ENCODE measurements at regions not wholly inside any gene's neighbourhood (a gene's known extent, or its start where the extent isn't known, plus 50 kb on each side); places are given as distances from the start of the nearest gene placed in this dataset.

DNA sequence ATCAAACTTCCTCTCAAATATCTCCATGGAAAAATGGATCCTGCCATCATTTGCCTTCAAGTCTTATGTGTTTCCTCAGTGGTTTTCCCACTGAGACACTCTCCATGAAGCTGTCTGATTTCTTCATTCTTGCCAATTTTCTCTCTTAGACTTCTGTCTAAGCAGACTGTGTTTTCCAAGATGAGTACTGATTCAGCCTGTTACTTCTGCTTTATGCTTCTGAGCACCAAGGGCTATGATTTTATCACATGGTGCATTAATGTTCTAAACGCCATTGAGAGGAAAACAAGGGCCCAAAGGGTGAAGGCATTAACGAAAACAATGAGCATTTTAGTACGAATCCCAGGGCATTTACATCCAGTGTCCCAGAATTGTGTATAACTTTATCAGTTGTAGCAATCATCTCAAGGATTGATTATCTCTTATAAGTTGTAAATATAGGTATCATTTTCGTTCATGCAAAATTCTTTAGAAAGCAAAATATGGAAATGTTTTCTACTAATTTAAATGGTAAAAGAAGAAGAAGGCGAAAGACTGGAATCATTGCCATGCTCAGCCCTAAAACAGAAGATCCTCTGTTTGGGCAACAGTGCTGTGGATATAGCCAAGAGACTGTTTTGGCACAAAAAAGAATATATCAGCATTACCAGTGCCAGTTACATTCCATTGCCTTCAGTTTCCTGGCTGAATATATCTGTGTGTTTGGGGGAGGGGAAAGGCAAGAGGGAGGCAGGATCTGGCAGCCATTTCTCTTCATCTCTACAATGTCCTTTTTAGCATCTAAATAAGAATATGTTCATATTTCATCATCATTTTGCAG, 537.6 kb downstream of the ANXA1 start:
- Histone ChIP-seq H3K36me3 (ENCODE audit: control insufficient read depth in 1 of 2, insufficient read depth in 2 of 2, low read length in 1 of 2) (no peaks in the 10 kb centered on the region), H3K9me3 (ENCODE audit: control insufficient read depth, low read length) (peaks cover 2% of the 10 kb centered on the region), H3K27ac (ENCODE audit: low read depth in 1 of 2, low read length in 2 of 2) (no peak overlapping the region), H3K4me1 (ENCODE audit: control insufficient read depth in 1 of 2, insufficient read depth in 2 of 2, low read length in 2 of 2) (no peaks in the 10 kb centered on the region), H3K4me3 (ENCODE audit: low read length in 2 of 2) (no peak overlapping the region), H3K27me3 (ENCODE audit: control insufficient read depth in 1 of 2, insufficient read depth in 2 of 2, low read length in 1 of 2) (no peaks in the 10 kb centered on the region)
- ATAC-seq (ENCODE audit: low FRiP score) (no peak), DNase-seq (no peak)
- WGBS, 2 donors: 66 to 75% methylated on average over 5 of the region's 5 CpGs
- intact Hi-C loops (cut with DNase I): no loop called here

- no peaks in the 10 kb centered on the region for H3K27me3 ChIP-seq (ENCODE audit: control insufficient read depth in 1 of 2, insufficient read depth in 2 of 2, low read length in 1 of 2)
- H3K4me1 ChIP-seq (ENCODE audit: control insufficient read depth in 1 of 2, insufficient read depth in 2 of 2, low read length in 2 of 2): no peaks in the 10 kb centered on the region
- 56% methylated on average over 1 of the region's 1 CpG for WGBS, 2 donors
- no peak for ATAC-seq (ENCODE audit: low FRiP score)
- no peaks in the 10 kb centered on the region for H3K36me3 ChIP-seq (ENCODE audit: control insufficient read depth in 1 of 2, insufficient read depth in 2 of 2, low read length in 1 of 2)
- no peaks in the 10 kb centered on the region for H3K9me3 ChIP-seq (ENCODE audit: control insufficient read depth, low read length)
- no peak overlapping the region for H3K27ac ChIP-seq (ENCODE audit: low read depth in 1 of 2, low read length in 2 of 2)
- H3K4me3 ChIP-seq (ENCODE audit: low read length in 2 of 2): no peak overlapping the region
- intact Hi-C loops (cut with DNase I): no loop called here
- no peak for DNase-seq
Measured at GRCh38 chr9:73701415-73702057, 549.9 kb downstream of the ANXA1 start.

GRCh38 chr9:73714294-73714693, 562.6 kb downstream of the ANXA1 start:
- Histone ChIP-seq H3K4me1 (ENCODE audit: control insufficient read depth in 1 of 2, insufficient read depth in 2 of 2, low read length in 2 of 2) (no peaks in the 10 kb centered on the region), H3K27me3 (ENCODE audit: control insufficient read depth in 1 of 2, insufficient read depth in 2 of 2, low read length in 1 of 2) (no peaks in the 10 kb centered on the region), H3K27ac (ENCODE audit: low read depth in 1 of 2, low read length in 2 of 2) (no peak overlapping the region), H3K36me3 (ENCODE audit: control insufficient read depth in 1 of 2, insufficient read depth in 2 of 2, low read length in 1 of 2) (no peaks in the 10 kb centered on the region), H3K9me3 (ENCODE audit: control insufficient read depth, low read length) (no peaks in the 10 kb centered on the region), H3K4me3 (ENCODE audit: low read length in 2 of 2) (no peak overlapping the region)
- DNase-seq: no peak
- 38 to 43% methylated on average over 1 of the region's 1 CpG for WGBS, 2 donors
- no peak for ATAC-seq (ENCODE audit: low FRiP score)
- intact Hi-C loops (cut with DNase I): no loop called here

- ATAC-seq (ENCODE audit: low FRiP score): no peak
- Histone ChIP-seq H3K4me1 (ENCODE audit: control insufficient read depth in 1 of 2, insufficient read depth in 2 of 2, low read length in 2 of 2) (no peaks in the 10 kb centered on the region), H3K27ac (ENCODE audit: low read depth in 1 of 2, low read length in 2 of 2) (no peak overlapping the region), H3K9me3 (ENCODE audit: control insufficient read depth, low read length) (no peaks in the 10 kb centered on the region), H3K4me3 (ENCODE audit: low read length in 2 of 2) (no peak overlapping the region), H3K36me3 (ENCODE audit: control insufficient read depth in 1 of 2, insufficient read depth in 2 of 2, low read length in 1 of 2) (no peaks in the 10 kb centered on the region), H3K27me3 (ENCODE audit: control insufficient read depth in 1 of 2, insufficient read depth in 2 of 2, low read length in 1 of 2) (no peaks in the 10 kb centered on the region)
- WGBS, 2 donors: 57 to 58% methylated on average over 3 of the region's 3 CpGs
- intact Hi-C loops (cut with DNase I): no loop called here
- DNase-seq: no peak
Measured at GRCh38 chr9:73715591-73715990, 563.9 kb downstream of the ANXA1 start.

GRCh38 chr9:73719660-73720059, 568.0 kb downstream of the ANXA1 start:
- WGBS, 2 donors: 27 to 35% methylated on average over 1 of the region's 1 CpG
- Histone ChIP-seq H3K27me3 (ENCODE audit: control insufficient read depth in 1 of 2, insufficient read depth in 2 of 2, low read length in 1 of 2) (no peaks in the 10 kb centered on the region), H3K9me3 (ENCODE audit: control insufficient read depth, low read length) (no peaks in the 10 kb centered on the region), H3K27ac (ENCODE audit: low read depth in 1 of 2, low read length in 2 of 2) (no peak overlapping the region), H3K36me3 (ENCODE audit: control insufficient read depth in 1 of 2, insufficient read depth in 2 of 2, low read length in 1 of 2) (no peaks in the 10 kb centered on the region), H3K4me3 (ENCODE audit: low read length in 2 of 2) (no peak overlapping the region), H3K4me1 (ENCODE audit: control insufficient read depth in 1 of 2, insufficient read depth in 2 of 2, low read length in 2 of 2) (no peaks in the 10 kb centered on the region)
- intact Hi-C loops (cut with DNase I): no loop called here
- ATAC-seq (ENCODE audit: low FRiP score) (no peak), DNase-seq (no peak)

DNA sequence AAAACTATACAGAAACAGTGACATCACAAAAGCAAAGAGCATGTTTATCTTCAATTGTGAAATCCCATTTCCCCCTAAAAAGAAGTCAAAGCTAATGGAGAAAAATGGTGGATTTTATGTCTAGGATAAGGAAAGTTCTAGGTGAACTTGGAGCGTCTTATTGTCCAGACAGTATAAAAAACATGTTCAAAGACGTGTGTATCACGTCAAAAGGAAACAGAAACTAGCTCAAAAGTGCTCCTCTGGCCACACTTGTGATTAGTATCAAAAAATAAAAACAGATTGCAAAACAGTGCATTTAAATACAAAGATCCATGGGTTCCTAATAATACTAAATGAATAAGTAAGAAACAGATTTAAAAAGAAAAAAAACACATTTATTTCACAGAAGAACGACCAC, 568.9 kb downstream of the ANXA1 start:
- intact Hi-C loops (cut with DNase I): no loop called here
- Histone ChIP-seq H3K27me3 (ENCODE audit: control insufficient read depth in 1 of 2, insufficient read depth in 2 of 2, low read length in 1 of 2) (no peaks in the 10 kb centered on the region), H3K36me3 (ENCODE audit: control insufficient read depth in 1 of 2, insufficient read depth in 2 of 2, low read length in 1 of 2) (no peaks in the 10 kb centered on the region), H3K4me3 (ENCODE audit: low read length in 2 of 2) (no peak overlapping the region), H3K9me3 (ENCODE audit: control insufficient read depth, low read length) (no peaks in the 10 kb centered on the region), H3K27ac (ENCODE audit: low read depth in 1 of 2, low read length in 2 of 2) (no peak overlapping the region), H3K4me1 (ENCODE audit: control insufficient read depth in 1 of 2, insufficient read depth in 2 of 2, low read length in 2 of 2) (no peaks in the 10 kb centered on the region)
- no peak for ATAC-seq (ENCODE audit: low FRiP score)
- no peak for DNase-seq
- WGBS, 2 donors: 70 to 76% methylated on average over 4 of the region's 4 CpGs

- Histone ChIP-seq H3K27me3 (ENCODE audit: control insufficient read depth in 1 of 2, insufficient read depth in 2 of 2, low read length in 1 of 2) (no peaks in the 10 kb centered on the region), H3K36me3 (ENCODE audit: control insufficient read depth in 1 of 2, insufficient read depth in 2 of 2, low read length in 1 of 2) (no peaks in the 10 kb centered on the region), H3K4me1 (ENCODE audit: control insufficient read depth in 1 of 2, insufficient read depth in 2 of 2, low read length in 2 of 2) (no peaks in the 10 kb centered on the region), H3K9me3 (ENCODE audit: control insufficient read depth, low read length) (no peaks in the 10 kb centered on the region), H3K27ac (ENCODE audit: low read depth in 1 of 2, low read length in 2 of 2) (no peak overlapping the region), H3K4me3 (ENCODE audit: low read length in 2 of 2) (no peak overlapping the region)
- DNase-seq (no peak), ATAC-seq (ENCODE audit: low FRiP score) (no peak)
- 74 to 78% methylated on average over 2 of the region's 2 CpGs for WGBS, 2 donors
- intact Hi-C loops (cut with DNase I): no loop called here
Measured at GRCh38 chr9:73736270-73736669, 584.6 kb downstream of the ANXA1 start.

DNA sequence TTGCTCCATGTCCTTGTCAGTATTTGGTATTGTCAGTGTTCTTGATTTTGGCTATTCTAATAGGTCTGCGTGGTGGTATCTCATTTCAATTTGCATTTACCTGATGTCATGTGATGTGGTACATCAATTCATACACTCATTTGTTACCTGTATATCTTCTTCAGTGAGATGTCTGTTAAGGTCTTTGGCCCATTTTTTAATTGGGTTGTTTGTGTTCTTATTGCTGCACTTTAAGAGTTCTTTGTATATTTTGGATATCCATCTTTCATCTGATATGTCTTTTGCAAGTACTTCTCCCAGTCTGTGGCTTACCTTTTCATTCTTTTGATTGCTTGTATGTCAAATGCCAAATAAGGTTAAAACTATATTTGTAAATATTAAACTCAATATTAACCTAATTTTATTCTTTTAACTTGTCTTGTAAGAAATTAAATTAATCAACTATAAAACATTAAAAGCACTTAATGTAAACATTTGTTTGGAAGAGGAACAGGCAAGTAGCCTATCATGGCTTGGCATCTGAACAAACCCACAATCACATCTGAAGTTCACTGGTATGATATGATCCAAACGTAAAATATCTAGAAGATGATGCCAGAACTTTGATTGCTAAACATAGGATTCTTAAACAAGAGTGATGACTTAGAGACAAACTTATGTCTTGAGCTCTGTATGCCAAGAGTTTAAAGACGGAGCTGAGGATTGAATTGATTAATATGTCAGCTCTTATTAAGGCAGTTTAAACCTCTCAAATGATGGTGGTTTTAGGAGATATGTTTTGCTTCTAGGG, 587.3 kb downstream of the ANXA1 start:
- ATAC-seq (ENCODE audit: low FRiP score) (no peak), DNase-seq (no peak)
- no peak overlapping the region for H3K4me3 ChIP-seq (ENCODE audit: low read length in 2 of 2)
- H3K36me3 ChIP-seq (ENCODE audit: control insufficient read depth in 1 of 2, insufficient read depth in 2 of 2, low read length in 1 of 2): no peaks in the 10 kb centered on the region
- H3K27ac ChIP-seq (ENCODE audit: low read depth in 1 of 2, low read length in 2 of 2): no peak overlapping the region
- H3K27me3 ChIP-seq (ENCODE audit: control insufficient read depth in 1 of 2, insufficient read depth in 2 of 2, low read length in 1 of 2): no peaks in the 10 kb centered on the region
- no peaks in the 10 kb centered on the region for H3K9me3 ChIP-seq (ENCODE audit: control insufficient read depth, low read length)
- 58 to 60% methylated on average over 3 of the region's 3 CpGs for WGBS, 2 donors
- no peaks in the 10 kb centered on the region for H3K4me1 ChIP-seq (ENCODE audit: control insufficient read depth in 1 of 2, insufficient read depth in 2 of 2, low read length in 2 of 2)
- intact Hi-C loops (cut with DNase I): no loop called here
